NOMO-1 (cell line): ENCODE measurements at regions not wholly inside any gene's neighbourhood (a gene's known extent, or its start where the extent isn't known, plus 50 kb on each side); places are given as distances from the start of the nearest gene placed in this dataset.
A peak's percentile ranks its signal among the peaks of the same experiment; 100 is the strongest.
"Not testable (repeated sequence)": the region's sequence is repeated elsewhere in the genome, so short reads cannot be mapped to it uniquely, and the experiment has no call there.

ENCODE experiments used
- DNase-seq, 2 experiments: peaks; one replicate each; lab custom pipeline; 2025; ENCODE audit not compliant: unreplicated experiment in 2 of 2; lab: John Stamatoyannopoulos, UW

DNA sequence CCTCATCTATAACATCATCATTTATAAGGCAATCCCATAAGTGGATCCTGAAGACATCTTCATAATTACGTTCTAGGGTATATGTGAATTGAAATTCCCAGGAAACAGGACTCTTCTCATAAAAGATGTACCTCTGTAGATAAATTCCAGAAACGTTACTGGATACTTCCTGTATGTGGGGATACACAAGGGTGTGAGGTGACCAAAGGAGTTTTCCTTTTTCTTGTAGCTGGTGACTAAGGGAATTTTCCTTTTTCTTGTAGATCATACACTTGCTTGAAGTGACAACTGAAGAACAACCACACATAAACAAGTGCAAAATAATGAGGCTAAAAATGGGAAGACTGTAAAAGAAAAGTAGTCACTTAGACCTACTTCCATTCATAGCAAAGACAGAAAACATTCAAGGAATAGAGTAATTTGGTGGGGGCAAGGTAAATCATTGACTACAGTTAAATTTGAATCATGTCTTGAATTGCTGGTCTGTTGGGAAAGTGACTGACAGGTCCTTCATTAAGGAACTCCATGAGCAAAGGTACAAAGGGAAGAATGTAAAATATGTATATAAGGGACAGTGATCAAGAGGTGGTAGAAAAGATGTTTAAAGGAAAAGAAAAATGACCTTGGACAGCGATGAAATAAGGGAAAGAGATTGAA lies 53.2 kb upstream of the UBE2E3 start:
- DNase-seq = no peak

DNA sequence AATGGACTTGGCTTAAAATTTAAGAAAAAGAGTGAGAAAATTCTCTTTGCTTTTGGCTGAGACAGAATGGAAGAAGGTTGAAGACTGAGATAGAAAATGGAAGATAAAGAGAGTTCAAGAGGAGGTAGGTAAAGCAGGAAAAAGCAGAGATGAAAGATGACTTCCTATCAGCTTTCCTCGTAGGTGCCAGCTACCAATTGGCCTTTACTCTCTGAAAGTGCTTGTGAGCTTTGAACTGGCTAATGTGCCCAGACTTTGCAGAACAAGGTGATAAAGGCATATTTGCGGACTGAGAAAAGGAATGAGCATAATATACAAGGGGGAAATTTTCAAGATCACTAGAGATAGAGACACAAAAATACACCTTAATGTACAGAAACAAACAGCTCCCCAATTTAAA lies 54.7 kb upstream of the UBE2E3 start:
- DNase-seq = no peak

DNA sequence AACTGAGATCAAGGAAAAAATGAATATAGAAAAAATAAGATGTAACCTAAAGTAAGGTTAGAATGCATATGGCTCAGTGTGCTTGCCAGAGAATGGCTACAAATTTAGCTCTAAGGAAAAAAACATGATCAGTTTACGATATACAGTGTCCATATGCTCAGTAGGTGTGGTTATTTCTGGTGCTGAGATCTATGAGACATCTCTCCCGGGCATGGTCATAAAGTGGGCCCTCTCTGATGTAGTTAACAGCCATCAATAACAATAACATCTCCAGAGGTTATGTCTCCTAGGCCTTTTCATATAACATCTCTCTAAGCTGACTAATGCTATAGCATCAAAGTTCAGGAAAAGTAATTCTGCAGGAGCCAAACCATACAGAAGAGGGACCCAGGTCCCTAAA lies 56.3 kb upstream of the UBE2E3 start:
- no peak for DNase-seq

DNA sequence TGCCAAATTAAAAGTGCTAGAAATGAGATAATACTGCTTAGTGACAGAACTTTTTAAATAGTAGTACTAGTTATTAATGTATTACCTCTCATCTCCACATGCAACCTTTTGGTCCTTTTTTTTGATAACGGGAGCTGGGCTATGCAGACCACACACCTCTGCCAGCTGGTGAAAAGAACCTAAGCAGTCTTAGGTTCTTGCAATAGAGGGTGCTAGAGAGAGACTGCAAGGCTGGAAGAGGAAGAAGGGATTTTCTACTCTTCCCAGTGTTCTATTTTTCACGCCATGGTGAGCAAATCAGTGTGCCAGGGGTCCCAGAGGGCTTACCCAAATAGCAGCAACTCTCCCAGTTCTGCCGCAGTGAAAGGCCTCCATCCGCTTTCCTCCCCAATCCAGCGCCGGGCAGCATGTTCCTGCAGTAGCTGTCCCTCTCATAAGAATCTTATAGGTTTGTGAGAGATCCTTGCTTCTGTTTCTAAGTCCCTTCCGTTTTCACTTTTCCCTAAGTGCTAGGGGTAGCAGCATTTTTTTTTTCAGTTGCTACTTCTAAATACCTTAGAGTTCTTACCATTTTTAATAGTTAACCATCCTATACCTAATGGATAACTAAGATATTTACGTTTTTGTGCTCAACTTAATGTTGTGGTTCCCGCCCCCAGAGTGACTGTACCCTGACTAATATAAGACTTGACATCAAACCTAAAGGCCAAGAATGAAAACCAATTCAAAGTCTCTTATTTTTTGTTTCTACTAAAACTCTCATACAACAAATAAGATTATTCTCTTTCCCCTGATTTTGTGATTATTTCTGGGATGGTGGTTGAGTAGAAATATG lies 69.4 kb upstream of the UBE2E3 start:
- no peak for DNase-seq

DNA sequence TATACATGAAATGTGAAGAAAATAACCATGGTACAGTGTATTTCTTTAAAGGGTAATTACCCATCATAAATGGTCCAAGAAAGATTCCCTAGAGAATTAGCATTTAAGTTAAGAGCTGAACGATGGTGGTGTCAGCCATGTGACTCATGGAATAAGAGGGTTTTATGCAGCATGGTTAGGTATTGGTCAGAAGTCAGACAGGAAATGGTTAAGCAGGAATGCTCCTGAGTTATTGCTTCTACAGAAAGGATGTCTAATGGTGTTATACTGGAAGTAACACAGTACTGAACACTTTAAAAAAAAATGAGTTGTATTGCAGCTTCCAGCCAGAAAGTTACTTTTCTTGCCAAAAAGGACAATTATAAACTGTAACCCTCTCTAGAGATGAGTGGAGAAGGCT lies 72.7 kb upstream of the UBE2E3 start:
- DNase-seq = no peak

DNA sequence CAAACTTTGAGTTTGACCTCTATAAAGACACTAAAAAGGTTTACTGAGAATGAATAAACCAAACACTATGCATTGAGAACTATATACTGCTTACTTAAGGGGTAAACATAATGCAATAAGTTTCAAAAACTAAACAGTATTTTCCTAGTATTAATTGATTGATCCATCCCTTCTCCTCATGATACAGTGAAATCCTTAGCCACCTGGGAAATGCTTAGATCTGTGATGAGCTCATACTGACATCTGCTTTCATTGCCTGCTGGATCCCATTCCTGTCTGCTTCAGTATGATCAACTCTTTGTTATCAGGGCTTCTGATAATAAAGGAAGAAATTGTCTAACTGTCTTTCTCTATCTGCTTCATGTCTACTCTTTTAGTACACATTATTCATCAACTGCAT lies 74.9 kb upstream of the UBE2E3 start:
- DNase-seq = no peak

DNA sequence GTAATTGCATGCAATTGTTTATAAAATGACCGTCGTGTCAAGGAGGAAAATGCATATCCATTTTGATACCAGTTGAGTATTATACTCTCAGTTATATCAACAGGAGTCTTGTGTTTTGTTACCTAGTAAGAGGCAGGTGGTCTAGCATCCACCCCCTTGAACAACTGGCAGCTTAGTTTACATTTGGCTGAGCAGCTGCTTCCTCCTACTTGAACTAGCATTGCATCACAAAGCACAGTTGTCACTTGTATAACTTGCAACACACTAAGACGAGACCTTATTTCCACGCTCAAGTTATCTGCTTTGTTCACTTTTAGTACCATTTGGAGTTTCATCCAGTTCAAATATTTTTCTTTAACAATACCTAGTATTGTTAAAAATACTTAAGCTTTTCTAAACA lies 75.4 kb upstream of the UBE2E3 start:
- peak in 1 of 2 experiments; percentile 16 for DNase-seq

DNA sequence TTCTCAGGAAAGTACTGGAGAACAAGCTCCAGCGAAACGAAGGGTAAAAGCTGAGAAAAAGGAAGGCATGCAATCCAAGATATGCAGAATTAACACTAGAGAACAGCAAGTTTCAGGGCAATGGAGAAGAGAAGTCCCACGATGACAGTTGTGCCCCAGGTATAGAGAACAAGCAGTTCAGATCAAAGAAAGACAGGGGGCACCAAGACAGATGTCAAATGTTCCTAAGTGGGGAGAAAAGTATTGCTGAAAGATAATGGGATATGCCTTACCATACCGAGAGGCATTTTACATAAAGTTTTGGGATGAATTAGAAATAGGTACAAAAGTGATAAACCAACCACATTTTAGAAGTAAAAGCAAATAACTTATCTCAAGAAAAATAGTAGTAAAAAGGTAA lies 79.1 kb upstream of the UBE2E3 start:
- DNase-seq = no peak

DNA sequence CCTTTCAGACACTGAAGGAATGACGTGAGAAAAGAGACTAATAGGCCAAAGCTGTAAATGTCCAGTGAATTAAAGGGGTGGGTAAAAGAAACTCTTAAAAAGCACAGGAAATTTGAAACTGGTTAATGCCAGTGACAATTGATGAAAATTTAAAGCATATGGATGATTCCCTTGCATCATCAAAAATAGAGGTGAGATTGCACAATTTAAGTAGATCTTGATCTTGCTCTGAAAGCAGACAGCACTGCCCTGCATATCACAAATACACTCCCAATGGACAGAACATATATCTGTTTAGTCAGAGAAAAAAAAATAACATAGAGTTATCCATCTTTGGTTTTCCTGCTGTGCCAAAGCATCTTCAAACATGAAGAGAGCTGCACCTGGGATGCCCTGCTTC lies 86.7 kb upstream of the UBE2E3 start:
- DNase-seq = no peak

DNA sequence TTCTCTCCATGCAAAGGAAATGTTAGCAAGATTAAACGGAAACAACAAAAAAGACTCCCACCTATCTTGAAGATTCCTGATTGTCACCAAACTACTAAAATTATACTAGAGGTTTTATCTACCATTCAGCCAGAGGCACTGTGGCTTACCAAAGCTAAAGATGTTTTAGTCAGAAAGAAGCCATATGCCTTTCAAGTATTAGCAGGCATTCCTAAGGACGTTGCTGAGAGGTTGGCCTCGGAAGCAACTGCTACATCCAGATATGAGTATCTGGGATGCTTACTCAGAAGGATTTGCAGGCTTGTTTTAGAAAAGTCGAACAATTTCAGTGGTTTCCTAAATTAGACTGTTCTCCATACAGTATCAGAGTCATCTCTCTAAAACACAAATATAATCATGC lies 88.3 kb upstream of the UBE2E3 start:
- no peak for DNase-seq

DNA sequence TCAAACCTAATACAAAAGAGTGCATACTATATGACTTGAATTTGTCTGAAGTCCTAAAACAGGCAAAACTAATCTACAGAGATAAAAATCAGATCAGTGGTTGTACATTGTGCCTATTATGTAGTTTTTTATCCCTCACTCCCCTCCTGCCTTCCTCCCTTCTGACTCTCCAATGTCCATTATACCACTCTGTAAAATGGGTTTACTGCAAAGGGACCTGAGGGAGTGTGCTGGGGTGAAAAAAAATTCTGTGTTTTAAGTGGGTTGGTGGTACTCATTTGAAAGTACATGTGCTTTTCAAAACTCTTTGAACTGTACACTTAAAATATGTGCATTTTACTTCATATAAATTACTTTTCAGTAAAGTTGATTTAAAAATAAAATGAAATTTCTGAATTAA lies 89.0 kb upstream of the UBE2E3 start:
- no peak for DNase-seq

DNA sequence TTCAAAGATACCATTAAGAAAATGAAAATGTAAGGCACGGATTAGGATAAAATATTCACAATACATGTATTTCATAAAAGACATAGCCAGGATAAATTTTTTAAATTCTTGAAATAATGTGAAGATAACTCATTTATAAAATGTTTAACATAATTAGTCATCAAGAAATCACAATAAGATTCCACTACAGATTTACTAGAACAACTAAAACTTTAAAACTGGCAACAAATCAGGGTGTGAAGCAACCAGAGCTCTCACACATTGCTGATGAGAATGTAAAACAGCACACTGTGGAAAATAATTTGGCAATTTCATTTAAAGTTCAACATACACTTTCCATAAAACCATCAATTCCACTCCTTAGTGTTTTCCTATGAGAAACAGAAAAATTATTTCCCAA lies 89.6 kb upstream of the UBE2E3 start:
- no peak for DNase-seq

DNA sequence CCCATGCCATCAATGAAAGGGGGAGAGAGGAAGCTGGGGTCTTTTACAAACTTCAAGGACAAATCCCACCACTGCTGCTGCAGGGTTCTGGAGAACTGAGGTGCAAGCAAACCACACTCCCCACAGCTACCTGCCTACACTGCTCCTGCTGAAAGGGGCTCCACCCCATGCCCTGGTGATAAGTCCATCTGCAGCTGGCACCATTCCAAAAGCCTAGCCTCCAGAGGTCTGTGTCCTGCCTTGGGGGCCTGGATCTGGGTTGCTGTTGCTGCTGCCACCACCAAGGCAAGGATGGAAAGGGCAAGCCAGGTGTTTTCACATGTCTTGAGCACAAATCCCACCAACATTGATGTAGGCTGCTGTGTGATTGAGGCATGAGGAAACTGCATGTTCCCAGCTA lies 97.4 kb upstream of the UBE2E3 start:
- no peak for DNase-seq

DNA sequence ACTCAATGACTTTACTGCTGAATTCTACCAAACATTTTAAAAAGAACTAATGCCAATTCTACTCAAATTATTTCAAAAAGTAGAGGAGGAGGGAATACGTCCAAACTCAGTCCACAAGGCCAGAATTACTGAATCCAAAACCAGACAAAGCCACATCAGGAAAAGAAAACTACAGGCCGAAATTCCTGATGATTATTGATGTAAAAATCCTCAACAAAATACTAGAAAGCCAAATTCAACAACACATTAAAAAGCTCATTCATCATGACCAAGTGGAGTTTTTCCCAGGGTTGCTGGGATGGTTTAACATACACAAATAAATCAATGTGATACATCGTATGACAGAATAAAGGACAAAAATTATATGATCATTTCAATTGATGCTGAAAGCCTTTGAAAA lies 103.9 kb upstream of the UBE2E3 start:
- no peak for DNase-seq

DNA sequence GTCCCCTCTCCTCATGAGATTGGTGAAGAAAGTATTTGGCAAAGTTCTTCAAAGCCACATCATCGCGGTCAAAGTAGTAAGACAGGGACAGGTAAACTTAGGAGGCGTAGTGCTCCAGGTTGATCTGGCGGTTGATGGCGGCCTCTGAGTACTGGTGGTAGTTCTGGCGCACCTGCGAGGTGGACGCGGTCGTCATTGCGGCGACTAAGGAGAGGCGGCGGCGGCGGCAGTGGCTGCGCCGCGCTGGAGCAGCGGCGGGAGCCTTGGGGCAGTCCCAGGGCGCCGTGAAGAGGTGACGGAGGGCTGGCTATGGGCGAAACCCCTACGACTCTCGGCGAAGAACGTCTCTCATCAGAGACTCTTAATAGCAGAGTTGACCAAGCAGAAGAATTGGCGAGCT lies 107.2 kb upstream of the UBE2E3 start:
- no peak for DNase-seq

DNA sequence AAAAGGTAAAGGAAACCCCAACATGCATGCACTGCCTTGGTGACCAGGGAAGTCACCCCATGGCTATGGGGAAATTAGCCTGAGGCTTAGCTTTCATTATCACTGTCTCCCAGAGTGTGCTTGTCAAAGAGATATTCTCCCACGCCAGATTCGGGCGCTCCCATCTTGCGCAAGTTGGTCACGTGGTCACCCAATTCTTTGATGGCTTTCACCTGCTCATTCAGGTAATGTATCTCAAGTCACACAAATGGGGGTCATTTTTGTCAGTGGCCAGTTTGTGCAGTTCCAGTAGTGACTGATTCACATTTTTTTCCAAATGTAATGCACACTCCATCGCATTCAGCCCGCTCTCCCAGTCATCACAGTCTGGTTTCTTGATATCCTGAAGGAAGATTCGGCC lies 107.6 kb upstream of the UBE2E3 start:
- DNase-seq = not testable (repeated sequence)

DNA sequence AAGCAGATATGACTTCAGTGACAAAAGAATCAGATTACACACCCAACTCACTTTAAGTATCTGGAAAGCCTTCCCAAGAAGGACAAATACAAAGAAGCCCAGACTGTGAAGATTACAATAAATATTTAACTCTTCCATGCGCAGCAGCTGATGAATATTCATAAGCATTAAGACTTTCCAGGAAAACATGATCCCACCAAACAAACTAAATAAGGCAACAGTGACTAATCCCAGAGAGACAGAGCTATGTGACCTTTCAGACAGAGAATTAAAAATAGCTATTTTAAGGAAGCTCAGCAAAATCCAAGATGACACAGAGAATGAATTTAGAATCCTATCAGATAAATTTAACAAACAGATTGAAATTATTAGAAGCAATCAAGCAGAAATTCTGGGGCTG lies 108.2 kb upstream of the UBE2E3 start:
- no peak for DNase-seq

DNA sequence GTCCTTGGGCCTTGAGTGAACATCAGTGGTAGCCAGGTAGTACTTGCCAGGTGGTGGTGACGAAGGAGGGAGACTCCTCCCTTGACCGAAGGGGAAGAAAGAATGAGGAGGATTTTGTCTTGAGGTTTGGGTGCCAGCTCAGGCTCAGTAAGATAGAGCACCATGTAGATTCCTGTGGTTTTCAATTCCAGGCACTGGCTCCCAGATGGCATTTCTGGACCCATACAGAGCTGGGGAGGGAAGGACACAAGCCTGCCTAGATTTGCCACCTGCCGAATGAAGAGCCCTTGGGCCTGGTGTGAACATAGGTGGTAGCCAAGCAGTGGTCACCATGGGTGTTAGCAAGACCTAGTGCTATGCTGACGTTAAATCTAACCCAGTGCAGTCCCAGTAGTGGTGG lies 108.8 kb upstream of the UBE2E3 start:
- no peak for DNase-seq

DNA sequence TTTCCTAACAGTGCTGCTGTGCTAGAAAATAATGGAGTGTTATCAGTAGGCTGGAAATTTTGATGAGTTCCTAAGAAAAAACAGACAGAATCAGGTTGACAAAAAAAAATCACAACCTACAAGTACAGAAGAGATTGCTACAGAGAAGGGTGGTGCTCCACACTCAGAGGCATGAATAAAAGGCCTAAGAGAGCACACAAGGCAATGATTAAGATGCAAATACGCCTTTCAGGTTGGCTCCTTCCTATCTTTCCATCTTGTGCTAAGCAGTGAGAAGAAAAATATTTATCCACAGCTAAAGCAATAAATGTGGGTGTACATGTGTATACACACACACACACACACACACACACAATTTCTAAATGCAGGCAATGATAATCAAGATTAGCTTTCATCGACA lies 130.6 kb upstream of the UBE2E3 start:
- no peak for DNase-seq

DNA sequence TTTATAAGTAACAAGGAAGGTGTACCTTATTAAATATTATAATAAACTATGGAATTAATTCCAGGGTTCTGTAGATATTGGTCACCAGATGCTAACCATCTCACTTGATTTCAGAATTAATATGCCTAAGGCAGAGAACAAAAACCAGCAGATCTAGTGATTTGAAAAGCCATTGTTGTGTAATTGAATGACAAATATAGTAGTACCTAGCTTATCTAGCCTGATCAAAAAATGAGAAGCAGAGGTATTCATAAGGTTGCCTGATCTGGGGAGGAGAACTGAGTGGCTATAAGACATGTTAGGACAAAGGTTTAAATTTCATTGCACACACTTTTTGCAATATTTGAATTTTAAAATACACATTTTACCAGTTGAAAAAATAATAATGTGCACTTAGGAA lies 132.0 kb upstream of the UBE2E3 start:
- no peak for DNase-seq

DNA sequence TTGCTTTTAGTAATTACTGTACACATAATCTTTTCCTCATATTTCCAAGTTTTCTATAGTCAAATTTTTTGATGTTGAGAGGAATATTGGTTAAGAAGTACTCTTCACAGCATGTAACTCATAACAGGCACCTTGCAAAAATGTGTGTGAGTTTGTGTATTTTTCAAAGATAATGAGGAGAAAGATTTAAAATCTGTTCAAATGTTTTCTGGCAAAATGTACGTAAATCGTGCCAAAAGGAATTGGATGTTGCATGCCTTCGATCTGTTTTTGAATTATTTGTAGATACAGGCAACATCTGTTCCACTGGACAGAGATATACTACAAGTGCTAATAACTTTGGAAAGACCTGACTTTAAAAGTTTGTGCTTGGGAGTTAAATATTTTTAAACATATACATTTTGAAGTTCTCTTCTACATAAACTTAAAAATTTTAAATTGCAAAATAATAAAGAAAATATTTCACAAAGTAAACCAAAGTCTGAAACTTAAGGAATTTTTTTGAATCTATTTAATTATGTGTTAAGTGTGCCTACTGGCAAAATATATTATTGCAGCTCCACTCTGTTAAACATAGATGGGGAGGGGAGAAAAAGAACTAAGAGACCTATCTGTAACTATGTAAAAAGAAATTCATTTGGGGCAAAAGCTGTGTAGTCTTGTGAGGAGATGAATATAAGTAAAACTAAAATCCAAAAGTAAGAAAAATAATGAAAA lies 133.5 kb upstream of the UBE2E3 start:
- no peak for DNase-seq

DNA sequence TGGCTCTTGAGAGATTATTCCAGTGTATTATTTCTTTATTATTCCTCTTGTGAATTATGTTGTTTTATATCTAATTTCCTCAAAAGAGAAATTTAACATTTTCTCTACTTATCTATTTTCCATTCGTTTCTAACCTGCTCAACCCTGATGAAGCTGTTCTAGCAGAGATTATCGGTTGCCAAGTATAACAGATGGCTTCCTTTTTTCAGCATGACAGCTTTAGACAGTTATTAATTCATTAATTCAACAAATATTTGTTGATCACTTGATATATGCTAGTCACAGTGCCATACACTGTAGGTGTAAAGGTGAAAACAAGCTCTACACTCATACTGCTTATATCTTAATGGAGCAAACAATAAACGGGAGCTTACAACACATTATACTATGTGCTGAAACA lies 137.9 kb upstream of the UBE2E3 start:
- no peak for DNase-seq
